Uterus (tissue), 2 donors: ENCODE measurements at regions not wholly inside any gene's neighbourhood (a gene's known extent, or its start where the extent isn't known, plus 50 kb on each side); places are given as distances from the start of the nearest gene placed in this dataset.

Source experiments
- POLR2A ChIP-seq, 2 donors: fragments of 450-650 bp; IDR thresholded peaks; one replicate each; pipeline ENCODE4 v1.6.1; 2016; ENCODE audit warnings: antibody characterized with exemption in 2 of 2, mild to moderate bottlenecking in 1 of 2, moderate library complexity in 1 of 2
- TF ChIP-seq, protein P1 (sequence below), 4 experiments: fragments of 200-600 bp in 2 of 4; fragments of 450-650 bp in 2 of 4; sonication (generic) in 2 of 4; IDR thresholded peaks; one replicate each; pipeline ENCODE4 v1.5.1; 2016 to 2019; ENCODE audit warnings: antibody characterized with exemption in 4 of 4, mild to moderate bottlenecking in 2 of 4, moderate library complexity in 1 of 4

- TF ChIP-seq POLR2A (IDR thresholded peaks at IDR 0.05), result no peak
- TF ChIP-seq, protein P1, sequence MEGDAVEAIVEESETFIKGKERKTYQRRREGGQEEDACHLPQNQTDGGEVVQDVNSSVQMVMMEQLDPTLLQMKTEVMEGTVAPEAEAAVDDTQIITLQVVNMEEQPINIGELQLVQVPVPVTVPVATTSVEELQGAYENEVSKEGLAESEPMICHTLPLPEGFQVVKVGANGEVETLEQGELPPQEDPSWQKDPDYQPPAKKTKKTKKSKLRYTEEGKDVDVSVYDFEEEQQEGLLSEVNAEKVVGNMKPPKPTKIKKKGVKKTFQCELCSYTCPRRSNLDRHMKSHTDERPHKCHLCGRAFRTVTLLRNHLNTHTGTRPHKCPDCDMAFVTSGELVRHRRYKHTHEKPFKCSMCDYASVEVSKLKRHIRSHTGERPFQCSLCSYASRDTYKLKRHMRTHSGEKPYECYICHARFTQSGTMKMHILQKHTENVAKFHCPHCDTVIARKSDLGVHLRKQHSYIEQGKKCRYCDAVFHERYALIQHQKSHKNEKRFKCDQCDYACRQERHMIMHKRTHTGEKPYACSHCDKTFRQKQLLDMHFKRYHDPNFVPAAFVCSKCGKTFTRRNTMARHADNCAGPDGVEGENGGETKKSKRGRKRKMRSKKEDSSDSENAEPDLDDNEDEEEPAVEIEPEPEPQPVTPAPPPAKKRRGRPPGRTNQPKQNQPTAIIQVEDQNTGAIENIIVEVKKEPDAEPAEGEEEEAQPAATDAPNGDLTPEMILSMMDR (IDR thresholded peaks at IDR 0.05), result no peak
These were observed 128.6 kb upstream of the GRIA1 start for GRCh38 chr5:153361735-153362409.
